DMS153 (cell line): ENCODE measurements at regions not wholly inside any gene's neighbourhood (a gene's known extent, or its start where the extent isn't known, plus 50 kb on each side); places are given as distances from the start of the nearest gene placed in this dataset.
"Not testable (repeated sequence)": the region's sequence is repeated elsewhere in the genome, so short reads cannot be mapped to it uniquely, and the experiment has no call there.

Source experiments
- DNase-seq: peaks from one replicate; lab custom pipeline; 2025; lab: John Stamatoyannopoulos, UW

- DNase-seq = not testable (repeated sequence)
These were observed 192.0 kb upstream of the MEIS1 start for GRCh38 chr2:66242888-66243287.

GRCh38 chr2:66242099-66242789 is 192.7 kb upstream of the MEIS1 start:
- no peak for DNase-seq

GRCh38 chr2:66240286-66240685 is 194.6 kb upstream of the MEIS1 start:
- DNase-seq = no peak

DNA sequence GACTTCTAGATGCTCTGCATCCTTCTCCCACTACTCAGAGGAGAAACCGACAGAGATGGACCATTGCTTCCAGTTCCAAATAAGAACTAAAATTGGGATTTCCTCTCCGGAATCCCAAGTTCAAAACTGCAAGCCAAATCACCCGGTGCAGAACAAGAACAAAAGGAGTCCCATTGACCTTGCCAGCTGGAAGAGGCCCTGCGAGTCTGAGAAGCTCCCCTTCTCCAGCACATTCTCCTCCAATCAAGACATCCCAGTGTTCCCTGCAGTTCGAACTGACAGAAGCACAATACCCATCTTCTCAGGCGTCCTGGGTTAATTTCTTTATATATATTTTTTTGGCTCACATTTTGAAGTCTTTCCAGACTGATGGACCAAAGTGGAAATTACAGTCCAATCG is 195.3 kb upstream of the MEIS1 start:
- DNase-seq = no peak

GRCh38 chr2:66237803-66238379 is 197.0 kb upstream of the MEIS1 start:
- DNase-seq = no peak

DNA sequence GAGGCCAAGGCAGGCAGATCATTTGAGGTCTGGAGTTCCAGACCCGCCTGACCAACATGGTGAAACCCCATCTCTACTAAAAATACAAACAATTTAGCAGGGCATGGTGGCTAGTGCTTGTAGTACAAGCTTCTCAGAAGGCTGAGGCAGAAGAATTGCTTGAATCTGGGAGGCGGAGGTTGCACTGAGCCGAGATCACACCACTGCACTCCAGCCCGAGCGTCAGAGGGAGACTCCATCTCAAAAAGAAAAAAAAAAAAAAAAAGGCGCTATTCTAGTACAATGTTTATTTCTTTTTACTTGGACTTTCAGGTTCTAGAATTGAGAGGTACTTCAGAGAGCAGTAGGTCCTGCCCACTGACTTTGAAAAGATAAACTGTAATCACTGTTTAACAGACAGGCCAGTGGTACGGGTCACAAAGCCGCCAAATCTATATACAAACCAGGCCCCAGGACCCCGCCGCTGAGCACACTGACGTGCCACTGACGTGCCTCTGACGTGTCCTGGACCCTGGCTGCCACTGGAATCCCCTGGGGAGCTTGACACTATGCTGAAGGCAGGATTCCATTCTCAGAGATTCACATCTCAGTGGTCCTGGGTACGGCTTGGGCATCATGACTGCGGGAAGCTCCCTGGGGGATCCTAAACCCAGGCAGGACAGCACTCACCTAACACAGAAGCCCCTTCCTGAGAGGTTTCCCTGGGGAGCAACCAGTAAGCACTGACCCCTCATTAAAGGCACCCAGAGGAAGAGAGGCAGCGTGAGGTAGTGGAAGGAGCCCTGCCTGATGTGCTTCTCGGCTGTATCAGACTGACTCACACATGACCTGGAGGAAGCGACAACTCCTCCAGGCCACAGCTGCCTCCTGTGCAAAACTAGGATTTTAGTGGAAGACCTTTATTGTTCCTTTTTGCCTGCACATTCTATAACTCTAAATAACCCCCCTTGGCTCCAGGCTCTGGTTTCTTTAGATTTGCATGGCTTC is 197.8 kb upstream of the MEIS1 start:
- DNase-seq = no peak

GRCh38 chr2:66236067-66236685 is 198.7 kb upstream of the MEIS1 start:
- DNase-seq = no peak

DNA sequence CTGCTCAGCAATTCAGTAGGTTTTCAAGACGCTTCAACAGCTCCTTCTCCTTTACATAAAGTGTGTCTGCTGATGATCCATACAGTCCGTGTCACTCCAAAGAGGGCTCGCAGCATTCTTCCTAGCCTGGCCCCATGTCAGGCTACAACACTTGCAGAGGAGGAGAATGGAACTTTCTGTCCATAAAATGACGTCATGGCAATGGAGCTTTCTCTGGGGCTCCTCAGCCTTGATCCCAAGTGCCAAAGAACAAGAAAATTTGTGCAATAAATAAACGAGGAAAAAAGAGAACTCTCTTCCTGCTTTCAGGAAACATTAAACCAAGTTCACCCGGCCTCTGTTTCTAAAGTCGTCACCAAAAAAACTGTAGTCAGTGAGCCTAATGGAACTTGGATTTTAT is 199.5 kb upstream of the MEIS1 start:
- no peak for DNase-seq

- DNase-seq = no peak
These were observed 200.9 kb upstream of the MEIS1 start for GRCh38 chr2:66233981-66234380.

DNA sequence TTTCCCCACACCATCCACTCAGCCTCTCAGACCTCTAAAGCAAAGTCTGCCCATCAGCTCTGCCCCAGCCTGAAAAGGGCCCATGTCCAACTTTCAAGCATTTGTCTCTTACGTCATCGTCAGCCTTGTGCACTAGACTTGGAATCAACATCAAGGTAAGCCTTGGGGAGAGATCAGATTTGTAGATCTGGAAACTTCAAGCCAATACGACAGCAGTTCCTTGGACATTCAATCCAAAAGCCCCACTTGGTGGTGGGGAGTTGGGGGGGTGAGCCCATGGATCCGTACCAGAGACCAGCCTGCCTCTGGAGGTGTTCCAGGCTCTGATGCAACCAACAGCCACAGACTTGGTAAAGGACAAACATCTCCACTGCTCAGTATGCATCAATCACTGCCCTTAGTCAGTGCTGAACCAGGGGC is 206.8 kb upstream of the MEIS1 start:
- no peak for DNase-seq

DNA sequence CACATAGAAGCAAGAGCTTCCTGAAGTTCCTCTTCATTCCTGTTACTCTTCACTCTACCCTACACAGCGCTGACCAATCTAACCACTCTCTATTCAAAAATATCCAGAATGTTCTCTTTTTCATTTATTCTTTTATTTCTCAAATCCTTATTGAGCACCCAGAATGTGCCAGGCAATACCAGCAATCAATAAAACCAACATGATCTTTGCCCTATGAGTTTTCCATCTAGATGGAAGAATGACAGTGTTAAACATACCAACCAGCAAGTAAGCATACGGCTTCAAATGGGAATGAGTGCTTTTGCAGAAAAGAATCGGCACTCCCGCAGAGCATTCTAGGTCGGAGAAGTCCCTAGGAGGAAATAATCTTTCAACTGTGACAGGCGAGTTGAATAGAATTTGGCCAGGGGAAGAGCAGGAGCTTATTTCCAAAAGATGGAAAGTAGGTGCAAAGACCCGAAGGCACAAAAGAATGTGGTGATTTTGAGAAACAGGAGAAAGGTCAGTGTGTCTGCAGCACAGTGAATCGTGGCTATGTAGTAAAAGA is 217.8 kb upstream of the MEIS1 start:
- DNase-seq = no peak

DNA sequence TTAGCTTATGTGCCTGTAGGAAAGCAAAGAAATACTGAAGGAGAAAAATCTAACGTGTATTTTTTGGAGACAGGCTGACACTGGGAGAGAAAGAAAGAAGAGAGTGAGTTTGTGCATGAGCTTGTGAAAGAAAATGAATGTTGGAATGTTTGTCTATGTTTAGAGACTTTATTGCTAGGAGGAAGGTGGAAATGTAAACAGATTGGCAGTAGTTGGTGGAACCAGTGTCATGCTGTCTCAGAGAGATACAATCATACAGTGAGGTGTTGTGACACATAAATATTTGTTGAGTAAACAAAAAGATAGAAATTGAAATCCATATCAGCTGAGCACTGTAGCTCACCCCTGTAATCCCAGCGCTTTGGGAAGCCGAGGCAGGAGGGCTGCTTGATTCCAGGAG is 222.2 kb upstream of the MEIS1 start:
- DNase-seq = no peak

- DNase-seq = no peak
These were observed 232.3 kb upstream of the MEIS1 start for GRCh38 chr2:66202586-66202985.

DNA sequence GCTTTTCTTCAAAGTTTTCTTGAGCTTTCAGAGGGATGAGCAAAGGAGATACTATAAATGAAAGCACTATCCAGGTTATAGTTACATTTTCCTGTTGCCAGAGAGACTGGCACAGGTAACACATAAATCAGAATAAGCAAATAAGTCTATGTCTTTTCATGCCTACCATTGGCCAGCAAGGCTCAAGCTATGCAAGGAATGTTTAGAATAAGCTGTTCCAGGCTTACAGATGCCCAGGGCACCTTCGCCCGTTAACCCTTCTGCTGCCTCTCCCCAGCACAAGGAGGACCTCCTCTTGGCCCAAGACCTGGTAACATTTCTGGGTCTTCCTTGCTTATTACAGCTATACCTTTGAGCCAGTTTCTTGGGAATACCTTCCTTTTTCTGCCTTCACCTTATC is 233.7 kb upstream of the MEIS1 start:
- no peak for DNase-seq

DNA sequence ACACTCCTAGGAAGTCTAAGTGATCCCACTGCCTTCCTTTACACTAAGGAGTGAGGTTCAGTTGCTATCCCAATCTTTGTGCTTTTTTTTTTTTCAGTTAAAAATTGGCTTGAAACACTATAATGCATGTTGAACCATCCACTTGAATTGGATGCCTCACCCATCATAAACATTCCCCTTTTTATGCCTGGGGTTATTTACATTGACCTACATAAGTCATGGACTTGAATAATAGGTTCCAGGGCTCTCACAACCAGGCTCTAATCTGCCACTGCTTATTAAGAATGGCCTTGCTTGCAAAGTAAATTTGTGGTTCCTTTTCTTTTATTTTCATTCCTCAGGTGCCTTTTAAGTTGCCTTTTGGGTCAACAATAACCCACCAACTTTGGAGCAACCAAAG is 236.1 kb upstream of the MEIS1 start:
- DNase-seq = peak; percentile 64

DNA sequence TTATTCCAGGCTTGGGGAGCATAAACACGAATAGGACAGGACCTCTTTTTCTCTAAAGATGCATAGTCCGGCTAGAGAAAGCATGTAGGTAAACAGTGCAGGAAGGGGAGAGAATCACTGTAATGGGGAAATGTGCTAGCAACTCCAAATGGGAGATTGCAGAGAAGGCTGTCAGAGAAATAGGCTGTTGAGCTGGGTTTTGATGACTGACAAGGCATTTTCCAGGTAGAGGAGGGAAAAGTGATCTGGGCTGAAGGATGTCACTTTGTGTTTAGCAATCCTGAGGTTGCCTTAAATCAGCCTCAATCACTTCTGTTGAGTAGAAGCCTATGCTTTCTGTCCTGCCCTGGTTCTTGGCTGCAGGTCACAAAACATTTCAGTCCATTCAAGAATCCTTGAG is 242.0 kb upstream of the MEIS1 start:
- no peak for DNase-seq

GRCh38 chr2:66191311-66191710 is 243.6 kb upstream of the MEIS1 start:
- no peak for DNase-seq

DNA sequence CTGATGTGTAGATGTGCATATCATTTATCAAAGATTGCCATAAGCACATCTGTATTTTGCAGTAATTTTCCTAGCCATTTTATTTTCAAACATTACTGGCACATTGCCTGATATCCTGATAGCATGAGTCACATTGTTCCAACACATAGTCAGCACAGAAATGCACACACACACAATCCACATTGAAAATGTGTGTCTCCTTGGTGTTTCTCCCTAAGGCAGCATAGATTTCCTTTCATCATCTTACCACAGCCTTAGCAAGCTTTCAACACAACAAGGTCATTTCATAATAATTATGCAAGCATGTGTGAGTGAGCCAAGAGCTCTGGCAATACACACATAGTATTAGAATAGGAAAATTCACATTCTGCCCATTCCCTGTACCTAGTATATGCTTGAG is 245.4 kb upstream of the MEIS1 start:
- no peak for DNase-seq

DNA sequence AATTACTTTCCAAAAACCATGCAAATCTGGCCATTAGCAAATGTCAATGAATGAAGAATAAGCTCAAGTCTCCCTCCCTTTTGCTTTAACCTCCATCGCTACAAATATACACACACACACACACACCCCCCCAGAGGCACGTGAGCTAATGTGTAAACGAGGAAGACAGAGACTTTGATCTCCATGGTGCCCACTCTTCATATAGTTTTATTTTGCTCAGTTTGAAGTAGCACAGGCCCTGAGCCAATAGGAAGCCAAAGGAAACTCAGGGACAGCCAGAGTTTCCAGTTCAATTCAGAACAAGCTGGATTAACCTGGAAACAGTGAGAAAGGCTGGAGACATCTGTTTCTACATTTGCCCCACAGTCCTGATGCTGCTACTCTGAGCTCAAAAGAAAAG is 248.4 kb upstream of the MEIS1 start:
- no peak for DNase-seq

- DNase-seq = no peak
These were observed 249.3 kb upstream of the MEIS1 start for GRCh38 chr2:66185497-66186054.

DNA sequence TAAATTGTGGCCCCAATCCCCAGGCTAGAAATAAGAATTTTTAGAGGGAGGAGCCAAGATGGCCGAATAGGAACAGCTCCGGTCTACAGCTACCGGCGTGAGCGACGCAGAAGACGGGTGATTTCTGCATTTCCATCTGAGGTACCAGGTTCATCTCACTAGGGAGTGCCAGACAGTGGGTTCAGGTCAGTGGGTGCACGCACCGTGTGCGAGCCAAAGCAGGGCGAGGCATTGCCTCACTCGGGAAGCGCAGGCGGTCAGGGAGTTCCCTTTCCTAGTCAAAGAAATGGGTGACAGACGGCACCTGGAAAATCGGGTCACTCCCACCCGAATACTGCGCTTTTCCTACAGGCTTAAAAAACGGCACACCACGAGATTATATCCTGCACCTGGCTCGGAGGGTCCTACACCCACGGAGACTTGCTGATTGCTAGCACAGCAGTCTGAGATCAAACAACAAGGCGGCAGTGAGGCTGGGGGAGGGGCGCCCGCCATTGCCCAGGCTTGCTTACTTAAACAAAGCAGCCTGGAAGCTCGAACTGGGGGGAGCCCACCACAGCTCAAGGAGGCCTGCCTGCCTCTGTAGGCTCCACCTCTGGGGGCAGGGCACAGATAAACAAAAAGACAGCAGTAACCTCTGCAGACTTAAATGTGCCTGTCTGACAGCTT is 257.7 kb upstream of the MEIS1 start:
- not testable (repeated sequence) for DNase-seq
